ENCODE measurements at regions not wholly inside any gene's neighbourhood (a gene's known extent, or its start where the extent isn't known, plus 50 kb on each side); places are given as distances from the start of the nearest gene placed in this dataset.

DNA sequence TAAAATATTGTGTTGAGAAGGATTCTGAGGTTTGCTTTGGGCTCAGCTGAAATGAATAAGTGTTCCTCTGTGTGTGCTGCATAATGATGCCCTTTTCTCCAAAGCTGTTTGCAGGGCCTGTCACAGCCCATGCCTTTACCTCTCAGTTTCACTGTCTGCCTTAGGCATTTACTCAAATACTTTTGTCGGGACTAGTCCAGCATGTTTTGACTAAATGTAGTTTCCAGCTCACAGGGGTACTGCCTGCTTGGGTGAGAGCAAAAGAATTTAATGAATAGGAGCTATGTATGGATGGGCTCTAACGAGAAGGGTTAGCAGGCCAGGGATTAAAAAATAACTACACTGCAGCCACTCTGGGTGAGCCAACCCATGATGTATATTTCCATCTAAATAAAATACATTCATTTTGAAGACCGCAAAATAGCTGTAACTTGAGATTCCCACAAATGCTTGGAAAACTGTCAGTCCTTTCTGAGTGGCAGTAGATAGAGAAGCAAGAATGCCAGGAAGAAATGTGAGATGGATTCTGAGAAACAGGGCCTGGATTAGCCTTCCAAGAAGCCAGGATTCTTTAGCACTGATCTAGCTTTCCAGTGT, 549.2 kb upstream of the TBL1XR1 start:
- TF ChIP-seq POLR2A (IDR thresholded peaks at IDR 0.05; ENCODE audit: low read depth) = no peak
- TF ChIP-seq, protein P1, sequence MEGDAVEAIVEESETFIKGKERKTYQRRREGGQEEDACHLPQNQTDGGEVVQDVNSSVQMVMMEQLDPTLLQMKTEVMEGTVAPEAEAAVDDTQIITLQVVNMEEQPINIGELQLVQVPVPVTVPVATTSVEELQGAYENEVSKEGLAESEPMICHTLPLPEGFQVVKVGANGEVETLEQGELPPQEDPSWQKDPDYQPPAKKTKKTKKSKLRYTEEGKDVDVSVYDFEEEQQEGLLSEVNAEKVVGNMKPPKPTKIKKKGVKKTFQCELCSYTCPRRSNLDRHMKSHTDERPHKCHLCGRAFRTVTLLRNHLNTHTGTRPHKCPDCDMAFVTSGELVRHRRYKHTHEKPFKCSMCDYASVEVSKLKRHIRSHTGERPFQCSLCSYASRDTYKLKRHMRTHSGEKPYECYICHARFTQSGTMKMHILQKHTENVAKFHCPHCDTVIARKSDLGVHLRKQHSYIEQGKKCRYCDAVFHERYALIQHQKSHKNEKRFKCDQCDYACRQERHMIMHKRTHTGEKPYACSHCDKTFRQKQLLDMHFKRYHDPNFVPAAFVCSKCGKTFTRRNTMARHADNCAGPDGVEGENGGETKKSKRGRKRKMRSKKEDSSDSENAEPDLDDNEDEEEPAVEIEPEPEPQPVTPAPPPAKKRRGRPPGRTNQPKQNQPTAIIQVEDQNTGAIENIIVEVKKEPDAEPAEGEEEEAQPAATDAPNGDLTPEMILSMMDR (IDR thresholded peaks at IDR 0.05) = no peak
